Choroid plexus epithelial cell (primary cell): ENCODE measurements at regions not wholly inside any gene's neighbourhood (a gene's known extent, or its start where the extent isn't known, plus 50 kb on each side); places are given as distances from the start of the nearest gene placed in this dataset.

Experiments
- DNase-seq: peaks from one replicate; pipeline ENCODE4 v3.0.0-alpha.2; 2010; ENCODE audit warnings: low read depth
- H3K4me3 ChIP-seq: 2 replicates; pipeline ENCODE4 v1.5.1; 2011; ENCODE audit warnings: low read depth, mild to moderate bottlenecking, control low read depth, low read length, moderate library complexity
- TF ChIP-seq, protein P1 (sequence below): conservative IDR thresholded peaks from 2 replicates; pipeline ENCODE4 v1.5.1; 2011; ENCODE audit warnings: low read depth, mild to moderate bottlenecking, control low read depth, inconsistent platforms, low read length, moderate library complexity

DNA sequence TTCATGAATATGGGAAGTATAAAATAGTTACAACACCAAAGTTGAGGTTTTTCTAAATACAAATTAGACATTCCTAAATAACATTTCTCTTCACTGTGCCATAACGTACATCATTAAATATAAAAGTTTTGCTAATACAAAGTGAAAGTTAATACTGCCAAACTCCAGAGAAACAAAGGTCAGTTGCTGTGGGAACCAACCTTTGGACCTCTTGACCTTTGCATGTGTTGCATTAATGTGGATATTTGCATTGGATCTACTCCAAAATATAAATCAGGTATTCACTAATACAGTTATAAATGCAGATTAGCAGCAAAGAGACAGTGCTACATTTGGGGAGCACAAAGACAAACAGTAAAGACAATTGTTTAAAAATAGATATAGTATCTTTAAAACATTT, 366.0 kb upstream of the USP15 start:
- TF ChIP-seq, protein P1, sequence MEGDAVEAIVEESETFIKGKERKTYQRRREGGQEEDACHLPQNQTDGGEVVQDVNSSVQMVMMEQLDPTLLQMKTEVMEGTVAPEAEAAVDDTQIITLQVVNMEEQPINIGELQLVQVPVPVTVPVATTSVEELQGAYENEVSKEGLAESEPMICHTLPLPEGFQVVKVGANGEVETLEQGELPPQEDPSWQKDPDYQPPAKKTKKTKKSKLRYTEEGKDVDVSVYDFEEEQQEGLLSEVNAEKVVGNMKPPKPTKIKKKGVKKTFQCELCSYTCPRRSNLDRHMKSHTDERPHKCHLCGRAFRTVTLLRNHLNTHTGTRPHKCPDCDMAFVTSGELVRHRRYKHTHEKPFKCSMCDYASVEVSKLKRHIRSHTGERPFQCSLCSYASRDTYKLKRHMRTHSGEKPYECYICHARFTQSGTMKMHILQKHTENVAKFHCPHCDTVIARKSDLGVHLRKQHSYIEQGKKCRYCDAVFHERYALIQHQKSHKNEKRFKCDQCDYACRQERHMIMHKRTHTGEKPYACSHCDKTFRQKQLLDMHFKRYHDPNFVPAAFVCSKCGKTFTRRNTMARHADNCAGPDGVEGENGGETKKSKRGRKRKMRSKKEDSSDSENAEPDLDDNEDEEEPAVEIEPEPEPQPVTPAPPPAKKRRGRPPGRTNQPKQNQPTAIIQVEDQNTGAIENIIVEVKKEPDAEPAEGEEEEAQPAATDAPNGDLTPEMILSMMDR = no peak
- H3K4me3 ChIP-seq = no peak overlapping the region
- DNase-seq = no peak

DNA sequence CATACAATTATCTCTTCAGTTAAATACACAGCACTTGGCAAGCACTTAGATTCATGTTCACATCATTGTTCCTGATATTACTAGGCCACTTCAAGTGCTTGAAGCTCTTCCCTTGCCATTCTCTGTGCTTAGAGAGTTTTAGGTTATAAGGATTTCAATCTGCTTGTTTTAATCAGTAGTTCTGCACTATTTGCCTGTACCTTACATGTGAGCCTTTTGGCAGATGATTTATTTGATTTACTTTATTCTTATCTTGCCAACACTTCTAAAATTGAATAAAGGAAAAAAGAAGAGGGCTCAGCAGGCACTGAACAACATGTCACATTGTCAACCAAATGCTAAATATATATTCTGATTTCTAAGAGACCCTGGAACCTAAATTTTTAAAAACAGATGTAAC, 363.8 kb upstream of the USP15 start:
- H3K4me3 ChIP-seq = no peak overlapping the region
- DNase-seq = no peak
- TF ChIP-seq, protein P1 = no peak

GRCh38 chr12:61902403-61902802, 357.8 kb upstream of the USP15 start:
- no peak overlapping the region for H3K4me3 ChIP-seq
- TF ChIP-seq, protein P1 = no peak
- no peak for DNase-seq

DNA sequence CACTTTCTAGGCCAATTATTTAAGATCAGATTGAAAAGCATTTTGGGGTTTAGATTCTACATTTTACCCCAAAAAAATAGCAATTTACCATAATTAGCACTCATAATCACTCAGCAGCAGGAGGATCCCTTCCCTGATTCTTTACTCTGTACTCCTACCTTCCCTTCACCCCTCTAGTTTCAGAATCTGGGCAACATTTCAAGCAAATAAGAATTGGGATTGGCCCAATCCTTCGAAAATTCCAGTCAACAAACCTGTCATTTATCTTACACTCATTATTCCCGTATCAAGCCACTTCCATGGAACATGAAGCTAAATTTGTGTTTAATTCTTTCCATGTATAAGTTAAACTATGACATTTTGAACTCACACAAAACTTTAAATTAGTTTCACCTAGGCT, 349.1 kb upstream of the USP15 start:
- no peak overlapping the region for H3K4me3 ChIP-seq
- DNase-seq = no peak
- TF ChIP-seq, protein P1 = no peak

- no peak overlapping the region for H3K4me3 ChIP-seq
- no peak for DNase-seq
- TF ChIP-seq, protein P1 = no peak
Measured at GRCh38 chr12:61915420-61915819, 344.8 kb upstream of the USP15 start.

GRCh38 chr12:61916831-61917230, 343.4 kb upstream of the USP15 start:
- TF ChIP-seq, protein P1 = no peak
- H3K4me3 ChIP-seq = no peak overlapping the region
- no peak for DNase-seq

DNA sequence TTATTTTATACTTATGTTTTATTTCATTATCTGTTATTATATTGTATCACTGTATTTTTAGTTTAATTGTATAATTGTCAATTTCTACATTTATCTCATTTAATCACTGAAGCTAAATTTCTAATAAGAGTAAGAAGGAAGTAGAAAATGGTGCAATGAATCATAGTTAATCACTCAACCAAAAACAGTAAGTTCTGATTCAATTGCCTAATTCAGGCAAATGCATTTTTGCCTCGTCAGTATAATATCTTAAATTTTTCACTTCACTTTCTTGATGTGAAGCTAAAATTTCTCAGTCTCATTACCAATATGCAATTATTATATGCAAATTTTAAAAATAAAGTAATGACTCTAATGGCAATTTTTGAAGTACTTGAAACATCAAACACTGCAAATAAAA, 340.5 kb upstream of the USP15 start:
- H3K4me3 ChIP-seq = no peak overlapping the region
- no peak for DNase-seq
- TF ChIP-seq, protein P1 = no peak
